HG03066 (cell line): ENCODE measurements at regions not wholly inside any gene's neighbourhood (a gene's known extent, or its start where the extent isn't known, plus 50 kb on each side); places are given as distances from the start of the nearest gene placed in this dataset.
"Not testable (repeated sequence)": the region's sequence is repeated elsewhere in the genome, so short reads cannot be mapped to it uniquely, and the experiment has no call there.

Source experiments
- ATAC-seq: cut with Tn5 transposase; IDR thresholded peaks from one replicate; pipeline ENCODE4 v1.9.1; 2021; ENCODE audit warnings: low read depth; ENCODE audit not compliant: unreplicated experiment

GRCh38 chr5:158522776-158523175, 576.9 kb downstream of the EBF1 start:
- ATAC-seq, result no peak

- no peak for ATAC-seq
These were observed 577.7 kb downstream of the EBF1 start for GRCh38 chr5:158521995-158522394.

- ATAC-seq, result no peak
These were observed 580.2 kb downstream of the EBF1 start for GRCh38 chr5:158519433-158520021.

GRCh38 chr5:158516521-158516920, 583.2 kb downstream of the EBF1 start:
- ATAC-seq, result no peak

GRCh38 chr5:158514986-158515359, 584.7 kb downstream of the EBF1 start:
- no peak for ATAC-seq

- no peak for ATAC-seq
These were observed 585.3 kb downstream of the EBF1 start for GRCh38 chr5:158514319-158514985.

- no peak for ATAC-seq
These were observed 586.0 kb downstream of the EBF1 start for GRCh38 chr5:158513490-158514318.

- ATAC-seq, result peak; percentile 91
These were observed 588.3 kb downstream of the EBF1 start for GRCh38 chr5:158511454-158511853.

- no peak for ATAC-seq
These were observed 589.2 kb downstream of the EBF1 start for GRCh38 chr5:158510479-158510878.

- ATAC-seq, result no peak
These were observed 593.1 kb downstream of the EBF1 start for GRCh38 chr5:158506648-158507047.

- no peak for ATAC-seq
These were observed 597.0 kb downstream of the EBF1 start for GRCh38 chr5:158502686-158503085.

- no peak for ATAC-seq
These were observed 599.8 kb downstream of the EBF1 start for GRCh38 chr5:158499892-158500418.

GRCh38 chr5:158499075-158499891, 600.4 kb downstream of the EBF1 start:
- no peak for ATAC-seq

GRCh38 chr5:158496624-158497023, 603.1 kb downstream of the EBF1 start:
- no peak for ATAC-seq

- no peak for ATAC-seq
These were observed 605.2 kb downstream of the EBF1 start for GRCh38 chr5:158494541-158494940.

- not testable (repeated sequence) for ATAC-seq
These were observed 605.7 kb downstream of the EBF1 start for GRCh38 chr5:158494044-158494443.

GRCh38 chr5:158492841-158493242, 606.9 kb downstream of the EBF1 start:
- no peak for ATAC-seq

GRCh38 chr5:158492136-158492535, 607.6 kb downstream of the EBF1 start:
- no peak for ATAC-seq

GRCh38 chr5:158487664-158488063, 612.1 kb downstream of the EBF1 start:
- ATAC-seq, result no peak

- no peak for ATAC-seq
These were observed 612.6 kb downstream of the EBF1 start for GRCh38 chr5:158487156-158487555.

- no peak for ATAC-seq
These were observed 613.1 kb downstream of the EBF1 start for GRCh38 chr5:158486566-158486965.
